ENCODE measurements at regions not wholly inside any gene's neighbourhood (a gene's known extent, or its start where the extent isn't known, plus 50 kb on each side); places are given as distances from the start of the nearest gene placed in this dataset.

DNA sequence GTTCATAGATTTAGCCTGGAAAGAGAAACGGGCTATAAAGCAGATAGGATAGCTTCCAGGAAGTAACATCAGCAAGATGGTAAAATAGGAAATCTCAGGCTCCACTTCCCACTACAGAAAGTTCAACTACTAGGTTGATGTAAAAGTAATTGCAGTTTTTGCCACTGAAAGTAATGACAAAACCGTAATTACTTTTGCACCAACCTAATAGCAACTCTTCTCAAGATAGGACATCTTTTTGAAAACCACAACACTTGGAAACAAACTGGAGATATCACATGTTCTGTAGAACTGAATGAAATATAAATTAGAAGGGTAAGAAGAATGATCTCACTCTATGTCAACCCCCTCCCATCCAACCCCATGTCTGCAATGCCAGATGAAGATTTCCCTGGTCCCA is 1154.3 kb downstream of the BCL11A start:
- in situ Hi-C loops (cut with HindIII; ENCODE audit: low pct_unique_long_range_greater_than_20kb, low sequenced_read_pairs) = no loop called here
- TF ChIP-seq JUND (IDR thresholded peaks at IDR 0.05; ENCODE audit: low read depth) = no peak
- no peak for DNase-seq (ENCODE audit: low read depth in 1 of 2, low spot score in 1 of 2)

DNA sequence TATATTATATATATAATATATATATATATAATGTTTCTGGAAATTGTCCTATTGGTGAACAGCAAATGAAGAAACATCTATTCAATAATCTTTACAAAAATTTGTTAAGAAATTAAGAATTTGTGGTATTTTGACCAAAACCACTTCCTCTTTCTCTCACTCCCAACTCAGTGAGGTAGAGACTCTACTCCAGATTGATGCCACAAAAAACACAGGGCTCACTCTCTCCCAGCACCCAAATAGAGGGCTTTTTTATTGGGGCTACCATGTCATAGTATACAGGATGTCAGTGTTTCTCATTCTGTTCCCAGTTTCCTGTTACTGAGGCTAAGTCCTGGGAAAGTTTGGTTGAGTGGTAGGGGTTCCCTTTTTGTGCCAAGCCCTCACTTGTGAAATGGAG is 1155.4 kb downstream of the BCL11A start:
- in situ Hi-C loops (cut with HindIII; ENCODE audit: low pct_unique_long_range_greater_than_20kb, low sequenced_read_pairs) = no loop called here
- TF ChIP-seq JUND (IDR thresholded peaks at IDR 0.05; ENCODE audit: low read depth) = no peak
- DNase-seq (ENCODE audit: low read depth in 1 of 2, low spot score in 1 of 2) = no peak

DNA sequence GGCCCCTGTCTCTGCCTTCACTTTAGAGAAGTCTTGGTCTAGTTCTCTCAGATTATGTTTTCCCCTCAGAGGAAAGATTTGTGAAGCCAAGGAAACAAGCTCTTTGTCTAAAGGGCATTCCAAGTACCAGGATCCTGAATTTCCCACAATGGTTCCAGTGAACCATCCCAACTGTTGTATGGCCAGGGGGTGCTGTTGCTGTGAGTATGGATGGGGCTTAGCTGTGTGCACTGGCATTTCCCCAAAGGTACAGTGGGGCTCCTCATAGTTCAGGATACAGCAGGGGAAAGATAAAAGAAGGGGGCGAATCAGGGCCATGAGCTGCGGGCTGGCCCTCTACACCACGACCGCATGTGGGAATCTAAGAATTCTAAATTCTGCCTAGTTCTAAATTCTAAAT is 1154.0 kb upstream of the FANCL start:
- no peak for DNase-seq (ENCODE audit: low read depth in 1 of 2, low spot score in 1 of 2)
- TF ChIP-seq JUND (IDR thresholded peaks at IDR 0.05; ENCODE audit: low read depth) = no peak
- in situ Hi-C loops (cut with HindIII; ENCODE audit: low pct_unique_long_range_greater_than_20kb, low sequenced_read_pairs) = no loop called here

DNA sequence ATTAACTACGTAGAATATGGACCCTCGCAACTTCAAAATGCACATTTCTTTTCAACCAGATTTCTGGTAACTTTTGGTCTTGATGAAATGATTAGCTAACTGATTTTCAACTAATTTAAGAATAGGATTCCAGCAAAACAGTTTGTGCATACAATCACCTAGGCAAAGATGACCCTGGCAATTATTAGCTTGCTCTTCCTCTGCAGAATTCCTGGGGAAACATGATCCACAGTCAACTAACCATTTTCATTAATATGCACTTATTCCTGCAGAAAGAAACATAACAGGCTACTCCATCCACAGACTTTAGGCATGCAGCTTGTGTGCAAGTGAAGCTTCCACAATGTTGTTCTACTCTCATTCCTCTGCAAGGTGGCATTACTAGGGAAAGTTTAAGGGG is 1150.8 kb upstream of the FANCL start:
- no peak for DNase-seq (ENCODE audit: low read depth in 1 of 2, low spot score in 1 of 2)
- in situ Hi-C loops (cut with HindIII; ENCODE audit: low pct_unique_long_range_greater_than_20kb, low sequenced_read_pairs) = no loop called here
- TF ChIP-seq JUND (IDR thresholded peaks at IDR 0.05; ENCODE audit: low read depth) = no peak

DNA sequence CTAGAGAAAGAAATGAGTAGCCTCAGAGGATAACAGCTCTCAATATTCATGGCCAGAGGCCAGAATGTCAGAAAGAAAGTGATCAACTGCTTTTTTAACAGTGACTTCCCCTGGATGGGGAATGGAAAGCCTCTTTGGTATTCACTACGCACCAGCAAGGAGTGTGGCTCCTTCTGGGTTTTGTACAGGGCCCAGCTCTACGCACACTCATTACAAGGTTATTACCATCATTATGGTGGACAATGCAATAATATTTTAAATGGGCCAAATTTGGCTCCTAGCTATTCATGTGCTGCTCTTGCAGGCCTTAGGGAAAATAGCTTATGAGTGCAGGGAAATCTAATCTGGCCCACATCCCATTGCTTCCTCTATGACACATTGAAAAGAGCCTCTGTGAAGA is 1149.5 kb upstream of the FANCL start:
- DNase-seq (ENCODE audit: low read depth in 1 of 2, low spot score in 1 of 2) = no peak
- in situ Hi-C loops (cut with HindIII; ENCODE audit: low pct_unique_long_range_greater_than_20kb, low sequenced_read_pairs) = no loop called here
- no peak for TF ChIP-seq JUND (IDR thresholded peaks at IDR 0.05; ENCODE audit: low read depth)

DNA sequence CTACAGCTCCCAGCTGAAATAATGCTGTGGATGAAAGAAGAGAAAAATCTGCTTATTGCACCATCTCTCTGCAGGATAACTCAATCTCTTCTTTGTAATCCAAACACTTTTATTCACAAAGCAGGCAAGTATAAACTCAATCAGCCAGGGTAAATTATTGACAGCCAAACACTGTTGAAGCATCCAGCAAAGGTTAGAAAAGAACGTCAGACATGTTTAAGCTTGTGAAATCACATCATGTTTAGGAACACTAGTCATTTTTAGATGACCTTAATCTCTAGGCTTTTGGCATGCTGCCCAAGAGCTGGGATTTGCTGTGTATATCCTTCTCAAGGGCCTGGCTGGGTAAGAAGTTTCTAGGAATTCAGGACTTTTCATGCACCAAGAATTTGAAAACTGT is 1148.1 kb upstream of the FANCL start:
- in situ Hi-C loops (cut with HindIII; ENCODE audit: low pct_unique_long_range_greater_than_20kb, low sequenced_read_pairs) = no loop called here
- TF ChIP-seq JUND (IDR thresholded peaks at IDR 0.05; ENCODE audit: low read depth) = no peak
- DNase-seq (ENCODE audit: low read depth in 1 of 2, low spot score in 1 of 2) = no peak

DNA sequence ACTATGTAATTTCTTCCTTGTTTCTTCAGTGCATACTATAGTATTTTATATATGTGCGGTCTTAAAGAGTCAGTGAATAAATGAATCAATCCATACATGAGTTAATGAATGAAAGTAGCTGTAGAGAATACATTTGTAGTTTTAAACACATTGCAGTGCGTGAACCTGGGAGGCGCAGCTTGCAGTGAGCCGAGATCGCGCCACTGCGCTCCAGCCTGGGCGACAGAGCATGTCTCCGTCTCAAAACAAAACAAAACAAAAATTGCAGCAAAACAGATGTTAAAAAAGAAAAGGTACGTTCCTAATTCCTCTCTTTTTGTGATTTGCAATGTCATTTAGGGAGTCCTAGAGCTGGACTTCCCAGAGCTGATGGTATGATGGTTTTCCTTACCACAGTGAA is 1144.8 kb upstream of the FANCL start:
- no peak for DNase-seq (ENCODE audit: low read depth in 1 of 2, low spot score in 1 of 2)
- in situ Hi-C loops (cut with HindIII; ENCODE audit: low pct_unique_long_range_greater_than_20kb, low sequenced_read_pairs) = no loop called here
- TF ChIP-seq JUND (IDR thresholded peaks at IDR 0.05; ENCODE audit: low read depth) = no peak

DNA sequence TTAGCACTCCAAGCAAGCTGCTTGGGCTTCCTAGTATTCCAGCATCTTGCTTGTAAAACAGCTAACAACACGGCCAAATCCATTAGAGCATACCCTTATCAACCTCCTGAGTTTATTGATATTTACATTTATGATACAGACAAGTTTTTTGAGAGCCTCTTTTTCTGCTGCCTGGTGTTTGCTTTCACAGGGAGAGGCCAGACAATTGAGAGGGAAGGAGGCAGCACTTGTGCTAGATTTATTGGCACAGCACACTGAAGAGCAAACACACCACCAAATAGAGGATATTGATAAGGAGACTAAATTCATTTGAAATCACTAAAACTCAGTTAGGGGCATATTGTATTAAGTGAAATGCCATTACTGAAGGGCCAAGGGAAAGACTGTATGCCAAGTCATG is 1142.3 kb upstream of the FANCL start:
- no peak for DNase-seq (ENCODE audit: low read depth in 1 of 2, low spot score in 1 of 2)
- in situ Hi-C loops (cut with HindIII; ENCODE audit: low pct_unique_long_range_greater_than_20kb, low sequenced_read_pairs) = no loop called here

DNA sequence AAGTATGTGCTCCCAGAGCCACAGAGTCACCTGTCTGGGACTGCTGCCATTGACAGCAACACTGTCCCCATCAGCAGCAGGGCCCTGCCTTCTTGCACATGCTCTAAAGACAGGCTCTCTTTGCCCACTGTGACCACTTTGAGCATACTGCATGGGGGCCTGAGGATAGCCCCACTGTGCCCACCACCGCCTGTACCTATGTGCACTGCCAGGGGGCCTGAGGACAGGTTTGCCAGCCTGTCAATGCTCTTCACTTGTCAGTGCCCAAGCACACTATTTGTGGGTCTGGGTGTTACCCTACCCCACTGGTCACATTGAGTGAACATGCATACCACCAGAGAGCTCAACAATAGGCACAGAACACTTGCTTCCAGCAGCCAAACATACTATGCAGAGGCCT is 1137.0 kb upstream of the FANCL start:
- in situ Hi-C loops (cut with HindIII; ENCODE audit: low pct_unique_long_range_greater_than_20kb, low sequenced_read_pairs) = no loop called here
- no peak for TF ChIP-seq JUND (IDR thresholded peaks at IDR 0.05; ENCODE audit: low read depth)
- no peak for DNase-seq (ENCODE audit: low read depth in 1 of 2, low spot score in 1 of 2)

More for the DNA sequence above, 1142.3 kb upstream of the FANCL start:
- TF ChIP-seq JUND (IDR thresholded peaks at IDR 0.05; ENCODE audit: low read depth) = no peak

DNA sequence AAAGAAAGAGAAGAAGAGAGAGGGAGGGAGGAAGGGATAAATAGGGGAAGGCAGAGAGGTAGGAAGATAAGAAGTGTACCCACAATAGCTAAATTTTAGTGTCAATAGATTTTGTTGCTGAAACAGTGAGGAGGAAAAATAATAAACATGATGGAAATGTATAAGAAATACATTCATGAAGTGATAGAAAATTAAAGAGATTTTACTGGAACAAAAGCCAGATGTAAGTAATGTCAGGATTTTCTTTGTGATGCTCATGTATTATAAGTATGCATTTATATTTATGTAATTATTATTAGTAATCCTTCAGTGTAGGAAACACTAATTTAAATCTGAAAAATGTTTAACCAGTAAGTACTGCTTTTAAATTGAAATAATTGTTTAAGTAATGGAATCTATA is 1125.2 kb upstream of the FANCL start:
- in situ Hi-C loops (cut with HindIII; ENCODE audit: low pct_unique_long_range_greater_than_20kb, low sequenced_read_pairs) = no loop called here
- no peak for DNase-seq (ENCODE audit: low read depth in 1 of 2, low spot score in 1 of 2)
- no peak for TF ChIP-seq JUND (IDR thresholded peaks at IDR 0.05; ENCODE audit: low read depth)

DNA sequence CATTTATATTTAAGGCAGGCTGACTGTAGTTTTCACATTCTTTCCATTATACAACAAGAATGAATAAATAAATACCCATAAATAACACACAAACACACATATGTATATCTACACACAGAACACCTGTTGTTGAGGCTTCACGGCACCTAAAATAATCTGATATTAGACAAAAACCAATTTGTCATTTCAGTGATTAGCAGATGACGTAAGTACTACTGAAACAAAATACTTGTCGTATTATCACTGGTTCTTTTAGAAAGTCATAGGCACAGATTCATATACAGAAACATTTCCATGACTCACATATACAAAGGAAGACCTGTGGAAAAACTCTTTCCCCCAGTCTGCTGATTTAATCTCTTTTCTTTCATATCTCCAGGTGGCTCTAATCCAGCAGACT is 1113.4 kb upstream of the FANCL start:
- in situ Hi-C loops (cut with HindIII; ENCODE audit: low pct_unique_long_range_greater_than_20kb, low sequenced_read_pairs) = no loop called here
- no peak for TF ChIP-seq JUND (IDR thresholded peaks at IDR 0.05; ENCODE audit: low read depth)
- no peak for DNase-seq (ENCODE audit: low read depth in 1 of 2, low spot score in 1 of 2)

DNA sequence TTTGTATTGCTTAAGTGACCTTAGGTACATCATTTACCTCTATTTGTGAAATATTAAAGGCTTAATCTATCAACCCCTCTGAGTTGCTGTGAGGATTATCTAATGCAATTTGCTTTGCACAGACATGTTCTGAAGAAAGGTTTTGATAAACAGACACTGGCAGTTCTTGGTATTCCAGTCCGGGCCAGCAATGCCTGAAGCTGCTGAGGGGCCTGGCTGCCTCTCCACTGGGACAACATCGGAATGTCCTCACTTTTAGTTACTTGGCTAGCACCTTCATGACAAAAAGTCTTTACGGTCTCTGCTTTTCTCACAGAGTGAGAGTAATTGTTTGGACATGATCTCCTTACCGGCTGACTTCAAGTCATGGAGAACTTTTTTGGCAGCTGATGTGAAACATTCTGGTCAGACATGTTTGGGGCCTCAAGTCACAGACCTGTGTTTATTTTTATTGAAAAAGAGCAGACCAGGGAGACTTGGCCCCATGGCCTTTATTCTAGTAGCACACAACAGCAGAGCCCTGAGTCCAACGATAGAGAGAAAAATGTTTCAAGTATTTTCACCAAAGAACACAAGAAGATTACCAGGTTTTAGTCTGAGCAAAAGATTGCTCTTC is 1112.3 kb upstream of the FANCL start:
- TF ChIP-seq JUND (IDR thresholded peaks at IDR 0.05; ENCODE audit: low read depth) = no peak
- DNase-seq (ENCODE audit: low read depth in 1 of 2, low spot score in 1 of 2) = no peak
- in situ Hi-C loops (cut with HindIII; ENCODE audit: low pct_unique_long_range_greater_than_20kb, low sequenced_read_pairs) = no loop called here

DNA sequence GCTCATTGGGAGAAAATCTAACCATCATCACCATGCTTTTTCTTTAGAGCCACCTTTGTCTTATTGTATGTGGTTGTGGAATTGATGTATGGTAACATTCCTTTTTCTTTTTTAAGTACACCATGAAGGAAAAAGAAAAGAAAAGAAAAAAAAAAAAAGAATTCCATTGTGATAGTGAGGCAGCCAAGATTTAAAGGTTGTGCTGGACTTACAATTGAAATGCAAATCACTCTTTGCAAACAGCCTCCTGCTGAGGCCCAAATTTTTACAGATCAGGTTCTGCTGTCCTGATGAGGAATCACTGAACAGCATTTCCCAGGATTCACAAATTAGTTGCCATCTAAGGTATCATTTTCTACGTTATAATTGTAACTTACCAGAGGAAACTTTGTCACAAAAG is 1101.0 kb upstream of the FANCL start:
- in situ Hi-C loops (cut with HindIII; ENCODE audit: low pct_unique_long_range_greater_than_20kb, low sequenced_read_pairs) = no loop called here
- no peak for DNase-seq (ENCODE audit: low read depth in 1 of 2, low spot score in 1 of 2)
- no peak for TF ChIP-seq JUND (IDR thresholded peaks at IDR 0.05; ENCODE audit: low read depth)

DNA sequence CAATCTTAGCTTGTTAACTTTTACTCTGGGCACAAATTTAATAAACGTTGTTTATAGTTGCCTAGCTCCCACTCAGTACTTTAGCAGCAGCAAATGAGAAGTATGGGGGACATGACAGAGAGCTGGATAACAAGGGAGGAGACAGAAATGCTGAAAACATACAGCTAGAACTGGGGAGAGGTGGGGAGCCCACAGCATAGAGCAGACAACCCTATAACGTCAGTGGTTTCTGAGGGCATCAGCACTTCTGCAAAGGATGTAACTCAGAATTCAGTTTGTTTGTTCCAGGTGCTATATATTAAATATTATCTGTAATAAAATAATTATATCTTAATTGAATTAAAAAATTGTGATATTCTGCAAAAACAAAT is 1098.7 kb upstream of the FANCL start:
- in situ Hi-C loops (cut with HindIII; ENCODE audit: low pct_unique_long_range_greater_than_20kb, low sequenced_read_pairs) = no loop called here
- TF ChIP-seq JUND (IDR thresholded peaks at IDR 0.05; ENCODE audit: low read depth) = no peak
- no peak for DNase-seq (ENCODE audit: low read depth in 1 of 2, low spot score in 1 of 2)
